ENCODE measurements at regions not wholly inside any gene's neighbourhood (a gene's known extent, or its start where the extent isn't known, plus 50 kb on each side); places are given as distances from the start of the nearest gene placed in this dataset.

- Histone ChIP-seq H3K4me1 (peaks cover 0 to 3% (median 0%) of the 10 kb centered on the region in 4 donors), H3K9me3 (no peaks in the 10 kb centered on the region), H3K36me3 (no peaks in the 10 kb centered on the region), H3K4me3 (no peak overlapping the region), H3K27ac (no peak overlapping the region), H3K27me3 (no peaks in the 10 kb centered on the region)
- DNase-seq (no peak), ATAC-seq (ENCODE audit: low FRiP score in 2 of 2) (no peak)
- 54 to 55% methylated on average over 6 of the region's 6 CpGs for WGBS, 2 donors
- TF ChIP-seq POLR2A (IDR thresholded peaks at IDR 0.05) (no peak), CTCF (IDR thresholded peaks at IDR 0.05) (no peak), POLR2AphosphoS5 (IDR thresholded peaks at IDR 0.05) (no peak), EP300 (IDR thresholded peaks at IDR 0.05) (no peak)
Measured at GRCh38 chr3:66808891-66809594, 189.1 kb upstream of the KBTBD8 start.

GRCh38 chr3:66809595-66809958 is 188.5 kb upstream of the KBTBD8 start:
- 69 to 74% methylated on average over 4 of the region's 4 CpGs for WGBS, 2 donors
- H3K27ac ChIP-seq = no peak overlapping the region
- DNase-seq (no peak), ATAC-seq (ENCODE audit: low FRiP score in 2 of 2) (no peak)
- no peaks in the 10 kb centered on the region for H3K27me3 ChIP-seq
- TF ChIP-seq EP300 (IDR thresholded peaks at IDR 0.05) (no peak), POLR2AphosphoS5 (IDR thresholded peaks at IDR 0.05) (no peak), POLR2A (IDR thresholded peaks at IDR 0.05) (no peak), CTCF (IDR thresholded peaks at IDR 0.05) (no peak)
- peaks cover 0 to 3% (median 0%) of the 10 kb centered on the region in 4 donors for H3K4me1 ChIP-seq
- no peak overlapping the region for H3K4me3 ChIP-seq
- no peaks in the 10 kb centered on the region for H3K36me3 ChIP-seq
- H3K9me3 ChIP-seq = no peaks in the 10 kb centered on the region

- Histone ChIP-seq H3K27me3 (no peaks in the 10 kb centered on the region), H3K4me1 (peaks cover 0 to 3% (median 0%) of the 10 kb centered on the region in 4 donors), H3K36me3 (no peaks in the 10 kb centered on the region), H3K27ac (no peak overlapping the region), H3K4me3 (no peak overlapping the region), H3K9me3 (no peaks in the 10 kb centered on the region)
- 73 to 86% methylated on average over 2 of the region's 2 CpGs for WGBS, 2 donors
- DNase-seq (no peak), ATAC-seq (ENCODE audit: low FRiP score in 2 of 2) (no peak)
- no peak for TF ChIP-seq EP300 (IDR thresholded peaks at IDR 0.05)
- no peak for TF ChIP-seq POLR2AphosphoS5 (IDR thresholded peaks at IDR 0.05)
- no peak for TF ChIP-seq CTCF (IDR thresholded peaks at IDR 0.05)
- TF ChIP-seq POLR2A (IDR thresholded peaks at IDR 0.05) = no peak
Measured at GRCh38 chr3:66812136-66812535, 186.0 kb upstream of the KBTBD8 start.

GRCh38 chr3:66812741-66813140 is 185.4 kb upstream of the KBTBD8 start:
- Histone ChIP-seq H3K27me3 (no peaks in the 10 kb centered on the region), H3K4me1 (peaks cover 0 to 3% (median 0%) of the 10 kb centered on the region in 4 donors), H3K27ac (no peak overlapping the region), H3K4me3 (no peak overlapping the region), H3K9me3 (no peaks in the 10 kb centered on the region), H3K36me3 (no peaks in the 10 kb centered on the region)
- WGBS, 2 donors = 91 to 100% methylated on average over 1 of the region's 1 CpG
- DNase-seq = no peak
- no peak for ATAC-seq (ENCODE audit: low FRiP score in 2 of 2)
- TF ChIP-seq POLR2AphosphoS5 (IDR thresholded peaks at IDR 0.05) (no peak), CTCF (IDR thresholded peaks at IDR 0.05) (no peak), EP300 (IDR thresholded peaks at IDR 0.05) (no peak), POLR2A (IDR thresholded peaks at IDR 0.05) (no peak)
